ENCODE measurements at regions not wholly inside any gene's neighbourhood (a gene's known extent, or its start where the extent isn't known, plus 50 kb on each side); places are given as distances from the start of the nearest gene placed in this dataset.
"Not testable (repeated sequence)": the region's sequence is repeated elsewhere in the genome, so short reads cannot be mapped to it uniquely, and the experiment has no call there.

- H3K9me3 Mint-ChIP-seq; H2BK15ac ChIP-seq (ENCODE audit: low read depth, low read length); H3K23ac ChIP-seq (ENCODE audit: insufficient read length, low read depth, low read length); H3K4me3 Mint-ChIP-seq; H2BK20ac ChIP-seq (ENCODE audit: low read depth, low read length, poor library complexity, severe bottlenecking); DNase-seq; H3K4me2 ChIP-seq (ENCODE audit: insufficient read depth, insufficient read length, low read length); H3K4me1 Mint-ChIP-seq; H3K18ac ChIP-seq (ENCODE audit: insufficient read length, low read depth, low read length); H3K14ac ChIP-seq (ENCODE audit: insufficient read depth, low read length); H3K27ac Mint-ChIP-seq; H2AK5ac ChIP-seq (ENCODE audit: insufficient read length, low read length); H3K79me1 ChIP-seq (ENCODE audit: insufficient read depth, low read depth, low read length, poor library complexity, severe bottlenecking); H3K36me3 Mint-ChIP-seq (ENCODE audit: insufficient read depth in 1 of 3, low read depth in 3 of 3); H2BK120ac ChIP-seq (ENCODE audit: low read depth, low read length, poor library complexity, severe bottlenecking); H2BK5ac ChIP-seq (ENCODE audit: insufficient read length, low read length); H3K27me3 Mint-ChIP-seq (ENCODE audit: low read depth); H4K8ac ChIP-seq (replicated peaks; ENCODE audit: insufficient read length, low read depth, low read length); H2AFZ ChIP-seq (ENCODE audit: low read length); H3K9me3 ChIP-seq (ENCODE audit: control insufficient read depth, low read depth, low read length); H3K27me3 ChIP-seq (ENCODE audit: insufficient read depth, low read length); H3K27ac ChIP-seq (ENCODE audit: insufficient read length, low read depth, low read length); H3K9ac ChIP-seq (ENCODE audit: extremely low read depth, insufficient read length, low read length); H3K4me1 ChIP-seq (ENCODE audit: insufficient read depth, low read length); H3K23me2 ChIP-seq (ENCODE audit: insufficient read length, low read depth, low read length, poor library complexity, severe bottlenecking); H2BK12ac ChIP-seq (ENCODE audit: insufficient read length, low read depth, low read length); H4K91ac ChIP-seq (ENCODE audit: insufficient read length, low read depth, low read length); H3K79me2 ChIP-seq (ENCODE audit: insufficient read depth, low read length); H4K5ac ChIP-seq (ENCODE audit: insufficient read length, low read depth, low read length); H3T11ph ChIP-seq (ENCODE audit: low read length); H3K56ac ChIP-seq (ENCODE audit: insufficient read length, low read depth, low read length); H4K20me1 ChIP-seq (ENCODE audit: control insufficient read depth, insufficient read depth, insufficient read length); H3K4ac ChIP-seq (ENCODE audit: low read depth, low read length): not testable (repeated sequence)
- WGBS (ENCODE audit: extremely low coverage, insufficient read length, low lambda C conversion rate): no CpG with 5 or more reads among the region's 2 CpGs
These were observed 91.8 kb downstream of the POTEM start for GRCh38 chr14:19059066-19059465.

GRCh38 chr14:19061689-19062450 lies 94.6 kb downstream of the POTEM start:
- H3K4me1 Mint-ChIP-seq; H3K4me1 ChIP-seq (ENCODE audit: insufficient read depth, low read length); H3K27ac ChIP-seq (ENCODE audit: insufficient read length, low read depth, low read length); H3K79me2 ChIP-seq (ENCODE audit: insufficient read depth, low read length); H3K79me1 ChIP-seq (ENCODE audit: insufficient read depth, low read depth, low read length, poor library complexity, severe bottlenecking); H3K4ac ChIP-seq (ENCODE audit: low read depth, low read length); H4K20me1 ChIP-seq (ENCODE audit: control insufficient read depth, insufficient read depth, insufficient read length); H4K91ac ChIP-seq (ENCODE audit: insufficient read length, low read depth, low read length); H3K27me3 ChIP-seq (ENCODE audit: insufficient read depth, low read length); H2BK120ac ChIP-seq (ENCODE audit: low read depth, low read length, poor library complexity, severe bottlenecking); H2AFZ ChIP-seq (ENCODE audit: low read length); H3K56ac ChIP-seq (ENCODE audit: insufficient read length, low read depth, low read length); H3K4me2 ChIP-seq (ENCODE audit: insufficient read depth, insufficient read length, low read length); H3K14ac ChIP-seq (ENCODE audit: insufficient read depth, low read length); H4K5ac ChIP-seq (ENCODE audit: insufficient read length, low read depth, low read length); H2BK15ac ChIP-seq (ENCODE audit: low read depth, low read length); H3K27me3 Mint-ChIP-seq (ENCODE audit: low read depth); H2AK5ac ChIP-seq (ENCODE audit: insufficient read length, low read length); H3T11ph ChIP-seq (ENCODE audit: low read length); H3K36me3 Mint-ChIP-seq (ENCODE audit: insufficient read depth in 1 of 3, low read depth in 3 of 3); H3K9me3 ChIP-seq (ENCODE audit: control insufficient read depth, low read depth, low read length); H2BK20ac ChIP-seq (ENCODE audit: low read depth, low read length, poor library complexity, severe bottlenecking); H3K27ac Mint-ChIP-seq; DNase-seq; H2BK5ac ChIP-seq (ENCODE audit: insufficient read length, low read length); H2BK12ac ChIP-seq (ENCODE audit: insufficient read length, low read depth, low read length); H4K8ac ChIP-seq (replicated peaks; ENCODE audit: insufficient read length, low read depth, low read length); H3K9me3 Mint-ChIP-seq; H3K23me2 ChIP-seq (ENCODE audit: insufficient read length, low read depth, low read length, poor library complexity, severe bottlenecking); H3K9ac ChIP-seq (ENCODE audit: extremely low read depth, insufficient read length, low read length); H3K4me3 Mint-ChIP-seq; H3K18ac ChIP-seq (ENCODE audit: insufficient read length, low read depth, low read length); H3K23ac ChIP-seq (ENCODE audit: insufficient read length, low read depth, low read length): not testable (repeated sequence)
- no CpG with 5 or more reads among the region's 34 CpGs for WGBS (ENCODE audit: extremely low coverage, insufficient read length, low lambda C conversion rate)

Data from H9 (cell line).